GM18870 (cell line): ENCODE measurements at regions not wholly inside any gene's neighbourhood (a gene's known extent, or its start where the extent isn't known, plus 50 kb on each side); places are given as distances from the start of the nearest gene placed in this dataset.

Experiments used
- ATAC-seq: cut with Tn5 transposase; IDR thresholded peaks from one replicate; pipeline ENCODE4 v1.9.1; 2021; ENCODE audit warnings: moderate library complexity; ENCODE audit not compliant: unreplicated experiment

DNA sequence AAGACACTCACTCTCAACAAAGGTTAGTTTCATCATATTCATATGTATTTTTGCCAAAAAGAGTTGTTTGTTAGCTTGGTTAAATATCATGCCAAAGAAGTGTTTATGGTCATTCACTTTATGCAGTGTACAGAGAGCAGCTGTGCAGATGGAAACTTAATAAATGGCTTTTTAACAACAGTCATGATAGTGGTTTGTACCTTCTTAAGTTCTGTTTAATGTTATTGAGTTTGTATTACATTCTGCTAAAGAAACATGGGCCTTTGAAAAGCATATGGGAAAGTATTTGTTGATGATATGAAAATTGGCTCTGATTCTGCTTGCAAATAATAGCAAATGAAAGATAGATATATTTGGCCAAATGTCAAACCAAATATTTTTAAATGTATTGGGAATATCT, 607.3 kb downstream of the NCAM2 start:
- ATAC-seq: no peak

DNA sequence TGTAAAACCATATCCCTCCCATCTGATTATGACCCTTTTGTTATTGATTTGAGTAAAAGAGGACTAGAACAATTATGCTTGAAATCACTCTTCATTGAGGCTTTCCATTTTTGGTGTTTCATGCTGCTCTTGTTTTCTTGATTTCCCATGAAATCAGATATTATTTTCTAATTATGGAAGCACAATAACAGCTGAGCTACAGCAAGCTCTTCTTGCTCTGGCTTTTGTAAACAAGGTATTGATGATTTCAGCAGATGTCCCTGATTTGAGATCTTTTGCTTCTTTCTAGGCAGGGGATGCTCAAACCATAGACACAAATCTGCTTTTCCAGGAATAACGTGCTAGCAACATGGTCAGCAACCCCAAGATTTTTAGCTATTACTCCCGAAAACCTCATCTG, 607.8 kb downstream of the NCAM2 start:
- no peak for ATAC-seq

DNA sequence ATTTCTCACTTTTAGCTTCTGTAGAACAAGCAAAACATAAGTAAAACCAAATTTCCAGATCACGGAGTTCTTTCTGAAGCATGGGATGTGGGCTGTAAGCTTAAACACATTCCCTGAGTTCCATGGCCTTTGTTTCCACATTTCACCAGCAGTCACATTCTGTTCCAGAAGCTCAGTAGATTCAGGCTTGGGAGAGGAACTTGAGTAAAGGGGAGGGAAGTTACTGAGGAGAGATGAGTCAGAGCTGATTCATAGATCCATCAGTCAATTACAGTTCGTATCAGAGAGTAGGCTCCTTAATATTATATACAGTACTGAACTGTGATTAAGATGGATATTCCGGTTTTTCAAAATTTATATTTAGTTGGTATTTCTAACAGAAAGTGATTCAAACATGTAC, 614.3 kb downstream of the NCAM2 start:
- no peak for ATAC-seq

DNA sequence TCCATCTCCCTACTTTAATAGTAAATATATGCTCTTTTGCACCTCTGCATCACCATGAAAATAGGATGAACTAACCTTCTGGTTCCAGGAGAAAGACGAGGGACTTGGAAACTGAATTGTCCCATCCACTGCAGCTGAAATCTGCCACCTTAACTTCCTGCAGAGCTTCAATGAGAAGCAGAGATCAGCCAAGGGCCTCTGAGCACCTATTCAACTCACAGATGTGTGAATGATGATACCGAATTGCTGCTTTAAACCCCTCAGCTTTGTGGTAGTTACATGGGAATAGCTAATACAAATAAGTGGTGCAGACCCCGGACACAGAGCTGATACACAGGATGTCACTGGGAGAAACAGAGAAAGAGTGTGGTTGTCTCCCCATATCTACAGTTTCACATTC, 616.8 kb downstream of the NCAM2 start:
- ATAC-seq: no peak

DNA sequence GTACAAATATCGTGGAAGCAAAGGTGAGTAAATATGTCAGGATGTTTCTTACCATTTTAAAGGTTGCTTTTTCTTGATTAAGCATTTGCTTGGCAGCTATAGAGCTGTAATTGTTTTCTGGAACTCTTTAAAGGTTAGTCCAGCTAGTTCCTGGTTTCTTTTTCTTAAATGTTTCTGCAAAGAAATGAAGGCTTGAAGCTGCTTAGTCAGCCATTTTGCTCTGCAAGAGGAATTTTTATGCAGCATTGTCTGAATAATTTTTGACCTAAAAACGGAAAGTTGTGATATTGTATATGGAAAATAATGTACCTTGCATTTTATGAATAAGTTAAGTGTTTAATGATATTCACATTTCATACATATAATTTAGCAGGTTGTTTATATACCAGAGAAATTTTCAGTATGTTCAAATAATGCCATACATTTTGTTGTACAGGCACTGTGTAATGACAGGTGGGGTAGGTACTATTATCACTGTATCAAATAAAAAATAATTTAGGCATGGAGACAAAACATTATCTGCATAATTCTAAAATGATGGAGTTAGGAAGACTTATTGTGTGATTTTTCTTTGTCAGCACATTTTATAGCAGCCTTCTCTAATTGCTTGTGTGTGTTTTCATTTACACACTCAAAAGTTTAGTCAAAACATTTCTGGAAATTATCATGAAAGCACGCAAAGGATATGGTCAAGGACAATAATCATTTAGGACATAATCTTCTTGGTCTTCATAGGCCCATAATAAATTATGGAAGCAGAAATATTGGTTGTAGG, 624.4 kb downstream of the NCAM2 start:
- no peak for ATAC-seq

DNA sequence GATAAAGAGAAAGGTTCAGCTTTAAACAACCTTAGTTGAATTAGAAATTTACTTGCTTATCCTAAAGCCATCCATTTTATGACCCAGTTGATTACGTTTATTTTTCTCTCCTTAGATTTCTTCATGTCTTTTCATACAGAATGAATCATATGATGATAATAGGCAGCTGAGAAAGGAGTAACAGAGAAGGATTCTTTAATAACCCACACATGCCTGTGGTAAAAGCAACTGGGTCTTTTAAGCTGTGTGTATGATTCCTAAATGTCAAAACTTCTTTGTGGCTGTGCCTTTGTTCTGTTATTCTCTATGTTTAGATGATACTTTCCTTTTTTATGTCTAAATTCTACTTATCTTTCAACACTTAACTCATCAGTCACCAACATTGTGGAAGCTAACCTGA, 626.5 kb downstream of the NCAM2 start:
- ATAC-seq: no peak

DNA sequence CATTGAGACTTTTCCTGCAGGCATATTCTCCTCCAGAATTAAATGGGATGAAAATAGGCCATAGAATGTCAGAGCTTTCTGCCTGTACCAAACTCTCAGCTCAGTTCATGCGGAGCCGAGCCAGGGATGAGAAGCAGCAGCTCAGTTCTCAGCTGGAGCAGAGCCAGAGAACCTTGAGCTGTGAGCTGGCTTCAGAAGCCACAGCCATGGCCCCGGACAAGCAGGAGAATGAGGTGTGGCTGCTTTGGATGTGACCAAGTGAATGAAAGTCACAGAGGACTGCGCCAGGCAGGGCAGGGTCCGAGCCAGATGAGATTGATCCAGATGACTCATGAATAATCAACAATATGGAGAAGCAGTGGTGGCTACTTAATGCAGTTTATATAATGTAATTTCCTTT, 633.8 kb downstream of the NCAM2 start:
- no peak for ATAC-seq

DNA sequence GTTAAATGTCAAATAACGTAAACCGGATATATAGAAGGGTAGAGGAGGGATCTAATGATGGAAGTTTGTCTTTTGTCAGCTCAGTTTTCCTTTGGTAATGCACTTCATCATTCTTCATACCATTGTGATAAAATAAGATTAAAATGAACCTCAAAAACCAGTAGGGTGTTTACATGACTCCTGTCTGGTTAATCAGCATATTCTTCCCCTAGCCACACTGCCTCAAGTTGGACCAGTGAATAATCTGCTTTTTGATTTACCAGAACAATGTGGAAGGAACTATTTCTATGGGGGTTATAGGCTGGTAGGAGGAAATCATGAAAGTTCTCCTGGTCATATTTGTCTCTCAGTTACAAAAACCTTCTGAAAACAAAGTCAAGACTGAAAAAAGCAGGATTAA, 634.7 kb downstream of the NCAM2 start:
- no peak for ATAC-seq

DNA sequence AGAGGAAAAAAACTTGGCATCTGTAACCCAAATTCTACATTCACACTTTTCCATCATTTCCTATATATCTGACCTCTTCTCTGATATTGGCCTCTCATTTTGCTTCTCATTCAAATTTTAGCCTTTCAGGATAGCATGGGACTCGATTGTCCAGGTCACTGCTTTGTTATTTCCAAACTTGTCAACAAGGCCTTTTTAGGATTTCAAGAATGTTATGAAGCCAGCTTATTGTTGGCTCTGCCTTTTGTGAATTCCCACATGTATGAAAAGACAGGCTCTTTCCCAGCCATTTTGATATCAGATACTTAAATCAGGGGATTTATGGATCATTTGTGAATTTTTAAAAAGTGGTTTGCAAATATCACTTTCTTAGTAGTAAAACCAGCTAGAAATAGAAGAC, 663.5 kb downstream of the NCAM2 start:
- no peak for ATAC-seq

DNA sequence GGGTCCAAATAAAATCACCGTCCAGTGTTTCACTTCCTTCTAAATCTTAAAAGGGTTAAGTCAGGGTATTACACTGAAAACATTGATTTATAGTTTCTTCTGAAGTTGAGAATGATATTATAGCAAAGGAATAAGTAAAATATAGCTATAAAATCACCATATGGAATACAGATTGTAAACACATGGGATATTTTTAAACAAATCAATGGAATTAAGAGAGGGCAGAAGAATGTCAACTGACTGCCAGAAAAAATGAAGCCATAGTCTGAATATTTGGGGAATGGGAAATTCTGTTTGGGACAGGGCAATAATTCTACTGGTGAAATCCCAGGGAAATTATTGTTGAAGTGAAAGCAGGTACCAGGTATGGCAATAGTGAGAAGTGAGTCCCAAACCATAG, 664.6 kb downstream of the NCAM2 start:
- ATAC-seq: no peak

DNA sequence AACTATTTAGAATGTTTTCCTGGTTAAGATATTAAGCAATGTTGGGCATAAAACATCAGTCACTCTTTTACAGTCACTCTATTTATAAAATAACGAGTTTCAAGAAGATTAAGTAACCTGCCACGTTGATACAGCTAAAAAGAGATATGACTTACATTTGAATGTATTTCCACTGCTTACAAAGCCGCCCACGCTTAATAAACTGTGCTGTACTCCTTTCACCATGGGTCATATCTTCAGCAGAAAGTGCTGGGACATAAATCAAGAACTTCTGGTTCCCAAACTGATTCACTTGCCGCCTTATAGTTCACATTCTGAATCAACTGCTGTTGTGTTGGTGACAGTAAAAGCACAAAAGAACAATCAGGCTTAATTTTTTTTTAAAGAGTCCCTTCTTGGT, 666.7 kb downstream of the NCAM2 start:
- no peak for ATAC-seq

DNA sequence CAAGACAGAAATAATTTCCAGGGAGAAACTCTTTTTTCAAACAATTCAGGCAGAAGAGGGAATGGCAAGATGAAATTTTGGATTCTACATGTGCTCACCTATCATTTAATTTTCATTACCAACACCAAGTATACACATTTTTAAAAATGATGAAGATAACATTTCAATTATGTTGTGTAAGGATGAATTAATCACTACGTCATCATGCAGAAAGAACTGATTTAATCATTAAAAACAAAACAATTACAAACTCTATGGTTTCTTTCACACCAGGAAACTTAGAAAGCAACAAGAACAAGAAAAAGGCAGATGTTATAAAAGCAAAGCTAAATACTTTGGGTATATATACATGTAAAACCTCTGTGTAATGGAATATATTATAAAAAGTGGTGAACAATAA, 668.5 kb downstream of the NCAM2 start:
- ATAC-seq: no peak

DNA sequence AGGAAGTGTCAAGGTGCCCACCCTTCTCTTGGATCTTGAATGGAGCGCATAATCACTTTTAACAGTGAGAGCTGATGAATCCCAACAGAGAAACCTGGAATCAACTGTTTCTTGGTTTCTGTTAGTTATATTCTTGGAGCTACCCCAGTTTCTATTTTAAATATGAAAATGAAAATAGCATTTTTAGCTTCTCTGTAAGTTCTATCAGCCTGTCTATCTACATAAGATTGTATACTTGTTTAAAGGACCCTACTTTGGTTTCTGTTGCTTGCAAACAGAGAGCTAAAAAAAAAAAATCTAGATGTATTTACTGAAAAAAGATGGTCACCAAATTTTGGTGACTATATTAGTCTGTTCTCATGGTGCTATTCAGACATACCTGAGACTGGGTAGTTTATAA, 670.0 kb downstream of the NCAM2 start:
- no peak for ATAC-seq

DNA sequence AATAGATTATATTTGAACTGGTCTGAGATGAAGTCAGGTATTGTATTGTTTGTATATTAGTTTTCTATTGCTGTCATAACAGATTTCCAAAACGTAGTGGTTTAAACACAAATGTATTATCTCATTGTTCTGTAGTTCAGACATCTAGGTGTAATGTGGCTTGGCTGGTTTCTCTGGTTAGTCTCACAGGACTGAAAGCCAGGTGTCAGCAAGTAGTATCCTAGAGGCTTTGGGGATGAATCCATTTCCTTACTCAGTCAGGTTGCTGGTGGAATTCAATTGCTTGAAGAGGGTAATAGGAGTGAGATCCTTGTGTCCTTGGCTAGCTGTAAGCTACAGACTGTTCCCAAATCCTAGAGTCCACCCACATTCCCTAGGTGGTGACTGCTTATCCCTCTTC, 675.8 kb downstream of the NCAM2 start:
- ATAC-seq: no peak

DNA sequence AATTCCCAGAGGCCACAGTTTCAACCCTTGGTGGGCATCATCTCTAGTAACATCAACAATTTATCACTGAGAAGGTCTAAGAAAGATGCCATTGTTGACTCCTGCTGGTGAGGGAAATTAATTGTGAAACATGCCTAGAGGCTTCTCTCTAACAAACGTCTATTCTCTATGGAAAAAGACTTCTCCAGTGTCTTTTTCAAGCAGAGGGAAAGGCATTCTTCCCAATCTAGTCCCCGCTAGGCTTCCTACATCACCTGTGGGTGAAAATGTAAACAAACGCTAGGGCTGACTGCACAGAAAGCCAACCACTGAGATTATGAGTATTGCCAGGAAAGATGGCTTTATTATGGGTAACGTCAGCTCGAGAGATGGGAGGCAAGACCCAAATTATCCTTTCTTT, 677.4 kb downstream of the NCAM2 start:
- no peak for ATAC-seq

DNA sequence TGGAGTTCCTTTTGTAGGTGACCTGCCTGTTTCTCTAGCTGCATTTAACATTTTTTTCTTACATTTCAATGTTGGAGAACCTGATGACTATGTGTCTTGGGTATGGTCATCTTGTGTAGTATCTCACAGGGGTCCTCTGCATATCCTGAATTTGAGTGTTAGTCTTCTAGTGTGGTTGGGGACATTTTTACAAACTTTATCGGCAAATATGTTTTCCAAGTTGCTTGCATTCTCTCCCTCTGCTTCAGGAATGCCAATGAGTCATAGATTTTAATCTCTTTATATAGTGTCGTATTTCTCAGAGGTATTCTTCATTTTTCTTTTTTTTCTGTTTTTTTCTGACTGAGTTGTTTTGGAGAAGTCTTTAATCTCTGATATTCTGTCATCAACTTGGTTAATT, 684.0 kb downstream of the NCAM2 start:
- ATAC-seq: no peak

DNA sequence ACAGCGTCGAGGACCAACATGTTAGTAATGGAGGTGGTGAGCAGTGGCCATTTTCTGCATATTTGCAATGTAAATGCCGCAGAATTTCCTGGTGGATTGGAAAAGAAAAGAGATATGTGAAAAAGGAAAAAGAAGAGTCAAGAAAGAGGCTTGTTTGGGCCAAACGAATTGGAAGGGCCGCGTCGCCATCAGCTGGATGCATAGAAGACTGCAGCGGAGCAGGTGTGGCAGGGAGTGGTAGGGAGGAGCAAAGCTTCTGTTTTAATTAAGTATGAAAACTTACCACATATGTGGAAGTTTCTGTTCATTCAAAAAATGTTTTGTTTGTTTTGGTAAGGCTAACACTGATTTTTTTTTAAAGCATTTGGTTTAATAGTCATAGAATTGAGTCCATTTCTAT, 690.7 kb downstream of the NCAM2 start:
- no peak for ATAC-seq

DNA sequence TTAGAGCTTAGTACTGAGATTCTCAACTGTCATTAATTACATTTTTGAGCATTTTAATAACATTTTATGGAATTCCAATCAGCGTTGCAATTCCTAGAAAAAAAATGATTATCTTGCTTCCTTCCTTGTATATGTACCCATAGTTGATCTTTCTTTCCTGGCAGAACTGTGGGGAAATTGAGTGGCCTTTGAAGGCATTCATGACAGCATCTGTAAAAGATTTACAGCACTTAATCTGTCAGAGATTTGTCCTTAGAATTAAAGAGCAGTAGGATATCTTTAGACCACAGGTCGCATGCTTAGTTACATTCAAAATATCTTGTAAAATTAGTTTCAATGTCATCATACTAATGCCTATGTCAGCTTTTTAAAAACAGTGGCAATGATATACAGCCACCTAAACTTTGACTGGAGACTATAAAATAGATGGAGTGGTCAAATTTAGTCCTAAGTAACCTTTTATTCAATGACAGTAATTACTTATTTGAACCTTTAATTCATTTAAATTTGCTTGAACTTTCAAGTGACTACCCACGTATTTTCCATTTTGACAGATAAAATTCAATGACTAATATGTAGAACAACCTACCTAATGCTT, 692.0 kb downstream of the NCAM2 start:
- no peak for ATAC-seq

DNA sequence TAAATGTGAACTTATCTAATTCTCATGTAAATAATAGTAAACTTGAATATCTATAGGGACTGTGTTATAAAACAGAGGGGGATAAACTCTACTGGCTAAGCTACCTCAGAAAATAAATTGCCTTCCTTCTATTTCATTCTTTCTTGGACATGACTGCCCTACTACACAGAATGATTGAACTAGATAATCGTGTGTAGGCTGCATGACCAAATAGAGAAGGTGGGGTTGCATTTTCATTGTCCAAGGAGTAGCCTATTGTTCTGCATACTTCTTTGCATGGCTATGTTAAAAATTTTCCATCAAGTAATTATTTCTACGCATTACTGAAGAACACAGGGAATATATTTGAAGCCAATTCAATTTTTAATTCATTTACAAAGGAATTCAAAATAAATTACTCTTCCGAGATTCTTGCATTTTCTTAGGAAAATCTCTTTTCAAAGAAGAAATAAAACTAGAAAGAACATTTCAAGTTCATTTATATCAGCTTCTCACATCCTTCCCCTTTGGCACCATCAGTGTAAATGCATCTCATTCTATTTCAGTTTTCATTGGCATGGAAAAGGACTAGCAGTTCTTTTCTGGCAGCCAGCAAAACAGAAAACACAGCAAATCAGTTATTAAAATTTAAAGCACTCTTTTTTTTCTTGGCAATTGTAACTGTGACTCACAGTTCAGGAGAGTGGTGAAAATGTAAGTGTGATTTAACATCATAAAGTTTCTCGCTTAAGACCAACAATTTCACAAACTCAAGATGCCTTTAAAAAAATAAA, 714.7 kb downstream of the NCAM2 start:
- no peak for ATAC-seq

DNA sequence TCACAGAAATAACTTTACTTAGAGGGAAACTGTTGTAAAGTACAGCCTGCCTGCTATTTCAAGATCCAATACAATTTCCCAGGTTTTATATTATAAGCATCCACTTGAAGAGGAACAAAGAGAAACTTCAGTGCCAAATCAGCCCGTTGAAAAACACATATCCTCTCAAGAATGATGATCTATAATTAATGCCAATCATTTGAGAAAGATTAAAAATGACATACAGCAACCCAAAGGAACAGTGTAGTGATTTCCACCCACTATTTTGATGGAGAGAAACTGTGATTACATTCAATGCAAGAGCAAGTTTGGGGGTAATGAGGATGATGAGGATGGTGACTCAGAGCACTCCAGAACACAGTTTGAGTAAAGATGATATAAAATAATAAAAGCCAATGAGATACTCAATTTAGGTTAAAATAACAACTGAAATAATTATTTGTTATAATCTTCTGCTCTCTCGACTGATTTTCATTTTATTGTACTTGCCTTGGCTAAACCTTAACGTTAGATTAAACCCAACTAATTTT, 715.5 kb downstream of the NCAM2 start:
- no peak for ATAC-seq

DNA sequence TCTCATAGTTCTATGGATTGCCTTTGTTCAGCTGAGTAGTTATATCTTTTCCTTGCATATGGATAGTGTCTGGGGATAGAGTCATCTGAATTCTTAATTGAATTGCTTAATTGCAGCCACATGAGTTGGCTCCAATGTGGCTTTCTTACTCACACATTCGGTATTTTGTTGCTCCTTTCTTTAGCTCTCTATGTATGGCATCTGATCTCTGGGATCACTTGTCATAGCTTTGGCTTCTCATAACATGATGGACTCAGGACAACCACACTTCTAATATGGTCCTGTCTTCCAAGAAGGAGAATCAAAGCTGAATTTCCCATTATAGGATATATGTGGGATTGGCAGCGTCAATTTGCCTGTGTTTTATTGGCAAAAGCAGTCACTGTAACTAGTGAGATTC, 716.2 kb downstream of the NCAM2 start:
- no peak for ATAC-seq
